Pancreas (tissue), 10 donors: ENCODE measurements at regions not wholly inside any gene's neighbourhood (a gene's known extent, or its start where the extent isn't known, plus 50 kb on each side); places are given as distances from the start of the nearest gene placed in this dataset.

Experiments used
- ATAC-seq, 4 donors: fragments of 200-7000 bp; cut with Tn5 transposase; one replicate each; pipeline versions ENCODE4 v1.8.0 to v1.9.1; 2020; ENCODE audit warnings: mild to moderate bottlenecking in 4 of 4, moderate library complexity in 4 of 4
- DNase-seq, 6 donors: peaks; one replicate each; pipeline ENCODE4 v3.0.0-alpha.2; 2020
- FAIRE-seq: peaks from 2 replicates; lab custom pipeline; 2012; peaks lifted over from hg19 to GRCh38; lab: Jason Lieb, UNC
- H3K27ac ChIP-seq, 4 donors: fragments of 200-600 bp; sonication (generic); 1 replicate in 3 of 4; 2 replicates in 1 of 4; pipeline versions ENCODE4 v1.5.0 to v1.8.0; 2020
- H3K27me3 ChIP-seq, 4 donors: fragments of 200-600 bp; one replicate each; pipeline ENCODE4 v1.8.0; 2021
- H3K36me3 ChIP-seq, 3 donors: fragments of 200-600 bp; sonication (generic) in 1 of 3; one replicate each; pipeline versions ENCODE4 v1.5.0 to v1.8.0; 2020 to 2021
- H3K4me1 ChIP-seq, 3 donors: fragments of 200-600 bp; one replicate each; pipeline ENCODE4 v1.8.0; 2021
- H3K4me3 ChIP-seq, 4 donors: fragments of 200-600 bp; sonication (generic) in 2 of 4; one replicate each; pipeline versions ENCODE4 v1.5.0 to v1.8.0; 2020 to 2021
- H3K9me3 ChIP-seq, 4 donors: fragments of 200-600 bp; one replicate each; pipeline ENCODE4 v1.8.0; 2021
- CTCF ChIP-seq, 4 donors: fragments of 200-600 bp; sonication (generic) in 3 of 4; IDR thresholded peaks; one replicate each; pipeline versions ENCODE4 v1.5.0 to v1.8.0; 2021; ENCODE audit warnings: antibody characterized with exemption in 4 of 4
- WGBS, 2 donors: extraction: QIAGEN DNeasy Blood & Tissue Kit; methylation state at CpG; one replicate each; pipeline ENCODE4 v1.1.7; 2013; 5-methylcytosine and 5-hydroxymethylcytosine counted together
- intact Hi-C, 3 donors: fragments of 100-400 bp; cut with DNase I; formaldehyde crosslinking; loops; one replicate each; pipeline versions ENCODE4 v1.11.1 to v1.14.2; 2022
- donor health status: healthy with polysubstance abuse.
- donor health status: DM: no; HTN: no; CAD: no; lungs with moderate emphysema.
- donor health status: DM: no; HTN: no; CAD: no.
- donor health status: control.
- donor health status: control.
- donor health status: Bipolar disorder and iron deficiency.
- donor health status: DM: yes; HTN: yes; CAD: no.
- donor health status: DM: no; HTN: no; CAD: no.
- donor health status: DM: no; HTN: no; CAD: no.
- donor health status: DM: yes; HTN: yes; CAD: no.

GRCh38 chr7:48748081-48748833 is 176.1 kb upstream of the CDC14C start:
- WGBS, 2 donors: 76 to 86% methylated on average over 12 of the region's 12 CpGs
- Histone ChIP-seq H3K27ac (no peak overlapping the region), H3K27me3 (no peaks in the 10 kb centered on the region), H3K36me3 (no peaks in the 10 kb centered on the region), H3K4me1 (no peaks in the 10 kb centered on the region), H3K4me3 (no peak overlapping the region), H3K9me3 (no peaks in the 10 kb centered on the region)
- intact Hi-C loops: no loop called here
- TF ChIP-seq CTCF (IDR thresholded peaks at IDR 0.05): no peak
- DNase-seq: peak in 1 of 6 donors; percentile 44
- no peak for FAIRE-seq
- no peak for ATAC-seq

- Histone ChIP-seq H3K4me1 (no peaks in the 10 kb centered on the region), H3K36me3 (no peaks in the 10 kb centered on the region), H3K9me3 (no peaks in the 10 kb centered on the region), H3K4me3 (no peak overlapping the region), H3K27ac (no peak overlapping the region), H3K27me3 (no peaks in the 10 kb centered on the region)
- DNase-seq (no peak), ATAC-seq (no peak), FAIRE-seq (no peak)
- intact Hi-C loops: no loop called here
- WGBS, 2 donors: 81 to 88% methylated on average over 3 of the region's 3 CpGs
- no peak for TF ChIP-seq CTCF (IDR thresholded peaks at IDR 0.05)
These were observed 169.2 kb upstream of the CDC14C start for GRCh38 chr7:48755061-48755555.

DNA sequence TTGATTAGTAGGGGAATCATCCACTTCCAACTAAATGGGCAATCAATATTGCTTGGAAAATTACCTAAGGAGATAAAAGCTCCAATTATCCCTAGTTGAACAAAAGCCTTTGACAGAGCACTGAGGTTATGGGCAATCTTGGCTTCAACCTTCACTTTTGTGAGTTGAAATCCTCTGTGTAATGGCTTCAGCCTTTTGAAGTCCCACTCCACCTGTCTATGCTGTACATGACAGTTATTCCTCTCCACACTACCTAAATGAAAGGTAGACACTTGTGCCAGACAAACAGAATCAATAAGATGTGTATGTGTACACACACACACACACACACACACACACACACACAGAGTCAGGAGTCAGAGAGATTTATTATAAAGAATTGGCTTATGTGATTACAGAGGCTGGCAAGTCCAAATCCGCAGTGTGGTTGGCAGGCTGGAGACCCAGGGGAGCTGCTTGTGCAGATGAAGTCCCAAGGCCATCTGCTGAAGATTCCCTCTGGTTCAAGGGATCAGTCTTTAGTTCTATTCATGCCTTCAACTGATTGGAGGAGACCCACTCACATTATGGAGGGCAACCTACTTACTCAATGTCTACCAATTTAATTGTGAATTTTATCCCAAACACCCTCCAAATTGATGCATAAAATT is 164.8 kb upstream of the CDC14C start:
- H3K27ac ChIP-seq: no peak overlapping the region
- ATAC-seq: no peak
- H3K4me3 ChIP-seq: no peak overlapping the region
- intact Hi-C loops: no loop called here
- no peak for TF ChIP-seq CTCF (IDR thresholded peaks at IDR 0.05)
- DNase-seq: no peak
- H3K4me1 ChIP-seq: no peaks in the 10 kb centered on the region
- H3K27me3 ChIP-seq: no peaks in the 10 kb centered on the region
- no peaks in the 10 kb centered on the region for H3K9me3 ChIP-seq
- no peak for FAIRE-seq
- H3K36me3 ChIP-seq: no peaks in the 10 kb centered on the region
- WGBS, 2 donors: 30 to 50% methylated on average over 1 of the region's 1 CpG

DNA sequence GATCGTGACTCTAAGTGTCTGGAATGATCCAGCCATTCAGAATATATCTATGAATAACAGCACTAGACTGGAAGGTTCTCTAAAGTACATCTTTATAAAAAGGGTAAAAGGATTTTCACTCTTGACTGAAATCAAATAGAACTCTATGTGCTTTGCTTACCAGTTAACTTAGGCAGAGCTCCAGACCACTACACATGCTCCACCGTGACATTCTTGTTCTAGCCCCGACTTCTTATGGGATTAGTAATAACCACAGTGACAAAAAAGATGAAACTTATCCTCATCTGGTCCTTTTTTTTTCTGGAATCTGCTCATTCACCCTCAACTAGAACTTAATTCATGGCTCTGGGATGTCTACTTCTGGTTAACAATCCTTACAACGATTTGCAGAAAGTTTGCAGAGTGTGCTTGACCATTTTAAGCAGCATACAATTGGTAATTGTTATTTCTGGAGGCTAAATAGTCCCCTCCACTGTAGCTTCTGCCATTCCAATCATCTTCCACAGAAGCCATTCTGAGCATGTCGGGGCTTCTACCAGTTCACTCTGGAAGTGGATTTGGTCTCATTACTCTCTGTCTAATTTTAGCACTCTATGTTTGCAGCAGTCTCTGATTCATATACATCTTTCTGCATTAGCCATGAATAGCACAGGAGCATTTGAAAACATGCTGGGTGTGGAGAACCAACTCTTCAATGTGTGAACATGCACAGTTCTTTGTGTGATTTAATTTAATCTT is 163.7 kb upstream of the CDC14C start:
- H3K36me3 ChIP-seq: no peaks in the 10 kb centered on the region
- no peaks in the 10 kb centered on the region for H3K9me3 ChIP-seq
- H3K4me1 ChIP-seq: no peaks in the 10 kb centered on the region
- H3K4me3 ChIP-seq: no peak overlapping the region
- intact Hi-C loops: no loop called here
- no peak for TF ChIP-seq CTCF (IDR thresholded peaks at IDR 0.05)
- no peak for ATAC-seq
- no peaks in the 10 kb centered on the region for H3K27me3 ChIP-seq
- no peak for DNase-seq
- H3K27ac ChIP-seq: no peak overlapping the region
- WGBS, 2 donors: 48 to 61% methylated on average over 5 of the region's 5 CpGs
- FAIRE-seq: no peak
